Karpas-422 (cell line): ENCODE measurements at regions not wholly inside any gene's neighbourhood (a gene's known extent, or its start where the extent isn't known, plus 50 kb on each side); places are given as distances from the start of the nearest gene placed in this dataset.

ENCODE experiments used
- DNase-seq: peaks from one replicate; pipeline ENCODE4 v3.0.0-alpha.2; 2015
- H2AFZ ChIP-seq: fragments of 200-600 bp; sonication (generic); 2 replicates; pipeline ENCODE4 v1.6.1; 2014; ENCODE audit warnings: antibody characterized with exemption, low read length, mixed read lengths
- H3K27ac ChIP-seq: fragments of 200-600 bp; sonication (generic); 2 replicates; pipeline ENCODE4 v1.5.1; 2014; ENCODE audit warnings: mild to moderate bottlenecking, low read length, moderate library complexity
- H3K27me3 ChIP-seq: fragments of 200-600 bp; sonication (generic); 2 replicates; pipeline ENCODE4 v1.6.1; 2014; ENCODE audit warnings: low read length, mixed read lengths
- H3K36me3 ChIP-seq: fragments of 200-600 bp; sonication (generic); 2 replicates; pipeline ENCODE4 v1.6.1; 2014; ENCODE audit warnings: low read length, mixed read lengths; ENCODE audit not compliant: insufficient read depth
- H3K4me1 ChIP-seq: fragments of 200-600 bp; sonication (generic); 2 replicates; pipeline ENCODE4 v1.6.1; 2014; ENCODE audit warnings: mild to moderate bottlenecking, low read length, mixed read lengths
- H3K4me2 ChIP-seq: fragments of 200-600 bp; sonication (generic); 2 replicates; pipeline ENCODE4 v1.6.1; 2014; ENCODE audit warnings: low read length, low read depth, mild to moderate bottlenecking; ENCODE audit not compliant: poor library complexity, severe bottlenecking
- H3K4me3 ChIP-seq: fragments of 200-600 bp; sonication (generic); 2 replicates; pipeline ENCODE4 v1.5.1; 2014; ENCODE audit warnings: mild to moderate bottlenecking, antibody characterized with exemption, low read length, mixed read lengths
- H3K79me2 ChIP-seq: fragments of 200-600 bp; sonication (generic); 2 replicates; pipeline ENCODE4 v1.6.1; 2014; ENCODE audit warnings: mild to moderate bottlenecking, low read length, mixed read lengths
- H3K9ac ChIP-seq: fragments of 200-600 bp; sonication (generic); 2 replicates; pipeline ENCODE4 v1.6.0; 2014; ENCODE audit warnings: low read length
- H3K9me2 ChIP-seq: fragments of 200-600 bp; sonication (generic), shearing (Covaris generic); replicated peaks from 2 replicates; pipeline ENCODE4 v1.6.0; 2014; ENCODE audit warnings: mild to moderate bottlenecking, low read length, moderate library complexity; ENCODE audit not compliant: insufficient read depth
- H3K9me3 ChIP-seq: fragments of 300-700, 200-600 bp; sonication (generic); 2 replicates; pipeline ENCODE4 v1.6.1; 2014; ENCODE audit warnings: low read length, mixed read lengths
- H4K20me1 ChIP-seq: fragments of 200-600 bp; sonication (generic); 2 replicates; pipeline ENCODE4 v1.6.1; 2014; ENCODE audit warnings: mild to moderate bottlenecking, antibody characterized with exemption, low read length, low read depth; ENCODE audit not compliant: insufficient read depth

GRCh38 chr2:235116885-235117492 is 165.2 kb downstream of the SH3BP4 start:
- H3K79me2 ChIP-seq = no peaks in the 10 kb centered on the region
- H3K27ac ChIP-seq = no peak overlapping the region
- no peak overlapping the region for H3K4me3 ChIP-seq
- no peak overlapping the region for H2AFZ ChIP-seq
- H4K20me1 ChIP-seq = no peaks in the 10 kb centered on the region
- H3K27me3 ChIP-seq = no peaks in the 10 kb centered on the region
- no peak overlapping the region for H3K4me2 ChIP-seq
- H3K9me2 ChIP-seq = no peaks in the 10 kb centered on the region
- H3K9ac ChIP-seq = no peak overlapping the region
- no peaks in the 10 kb centered on the region for H3K36me3 ChIP-seq
- H3K9me3 ChIP-seq = no peaks in the 10 kb centered on the region
- peak; percentile 66 for DNase-seq
- no peaks in the 10 kb centered on the region for H3K4me1 ChIP-seq

GRCh38 chr2:235126768-235127167 is 175.0 kb downstream of the SH3BP4 start:
- Histone ChIP-seq H4K20me1 (no peaks in the 10 kb centered on the region), H3K36me3 (no peaks in the 10 kb centered on the region), H3K79me2 (no peaks in the 10 kb centered on the region), H3K9me3 (no peaks in the 10 kb centered on the region), H3K4me3 (no peak overlapping the region), H3K4me1 (no peaks in the 10 kb centered on the region), H3K4me2 (no peak overlapping the region), H3K27me3 (no peaks in the 10 kb centered on the region), H3K9me2 (no peaks in the 10 kb centered on the region), H3K9ac (no peak overlapping the region), H2AFZ (no peak overlapping the region), H3K27ac (no peak overlapping the region)
- DNase-seq = no peak

DNA sequence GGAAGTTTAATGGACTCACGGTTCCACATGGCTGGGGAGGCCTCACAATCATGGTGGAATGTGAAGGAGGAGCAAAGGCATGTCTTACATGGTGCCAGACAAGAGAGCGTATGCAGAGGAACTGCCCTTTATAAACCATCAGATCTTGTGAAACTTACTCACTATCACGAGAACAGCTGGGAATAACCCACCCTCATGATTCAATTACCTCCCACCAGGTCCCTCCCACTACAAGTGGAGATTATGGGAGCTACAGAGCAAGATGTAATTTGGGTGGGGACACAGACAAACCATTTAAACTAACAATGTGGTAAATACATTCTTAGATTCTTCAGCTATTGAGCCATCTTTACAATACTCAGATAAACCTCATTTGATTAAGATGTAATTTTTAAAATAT is 176.1 kb downstream of the SH3BP4 start:
- H3K4me2 ChIP-seq = no peak overlapping the region
- no peaks in the 10 kb centered on the region for H3K9me2 ChIP-seq
- H3K79me2 ChIP-seq = no peaks in the 10 kb centered on the region
- H4K20me1 ChIP-seq = no peaks in the 10 kb centered on the region
- H2AFZ ChIP-seq = no peak overlapping the region
- H3K27me3 ChIP-seq = no peaks in the 10 kb centered on the region
- H3K4me3 ChIP-seq = no peak overlapping the region
- no peaks in the 10 kb centered on the region for H3K9me3 ChIP-seq
- H3K9ac ChIP-seq = no peak overlapping the region
- H3K4me1 ChIP-seq = no peaks in the 10 kb centered on the region
- H3K36me3 ChIP-seq = no peaks in the 10 kb centered on the region
- DNase-seq = no peak
- no peak overlapping the region for H3K27ac ChIP-seq

DNA sequence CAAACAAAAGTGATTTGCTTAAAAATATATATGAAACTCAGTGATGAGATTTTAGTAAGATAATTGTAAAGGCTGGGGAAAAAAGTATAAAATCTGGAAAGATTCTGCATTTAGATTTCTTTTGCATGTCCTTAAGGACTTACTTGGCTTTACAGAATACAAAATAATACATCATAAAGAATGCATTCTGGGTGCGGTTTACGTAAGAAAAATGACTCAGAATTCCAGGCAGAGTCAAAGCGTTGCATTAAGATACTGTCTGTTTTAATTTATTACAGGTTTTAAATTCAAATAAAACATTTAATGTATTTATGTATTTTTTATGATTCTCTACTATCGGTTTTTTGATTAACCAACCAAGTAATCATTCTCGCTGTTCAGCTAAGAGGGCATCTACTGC is 178.0 kb downstream of the SH3BP4 start:
- Histone ChIP-seq H3K4me1 (no peaks in the 10 kb centered on the region), H3K9me2 (no peaks in the 10 kb centered on the region), H3K4me3 (no peak overlapping the region), H3K4me2 (no peak overlapping the region), H3K9ac (no peak overlapping the region), H3K79me2 (no peaks in the 10 kb centered on the region), H4K20me1 (no peaks in the 10 kb centered on the region), H3K27ac (no peak overlapping the region), H2AFZ (no peak overlapping the region), H3K9me3 (no peaks in the 10 kb centered on the region), H3K27me3 (no peaks in the 10 kb centered on the region), H3K36me3 (no peaks in the 10 kb centered on the region)
- DNase-seq = no peak

DNA sequence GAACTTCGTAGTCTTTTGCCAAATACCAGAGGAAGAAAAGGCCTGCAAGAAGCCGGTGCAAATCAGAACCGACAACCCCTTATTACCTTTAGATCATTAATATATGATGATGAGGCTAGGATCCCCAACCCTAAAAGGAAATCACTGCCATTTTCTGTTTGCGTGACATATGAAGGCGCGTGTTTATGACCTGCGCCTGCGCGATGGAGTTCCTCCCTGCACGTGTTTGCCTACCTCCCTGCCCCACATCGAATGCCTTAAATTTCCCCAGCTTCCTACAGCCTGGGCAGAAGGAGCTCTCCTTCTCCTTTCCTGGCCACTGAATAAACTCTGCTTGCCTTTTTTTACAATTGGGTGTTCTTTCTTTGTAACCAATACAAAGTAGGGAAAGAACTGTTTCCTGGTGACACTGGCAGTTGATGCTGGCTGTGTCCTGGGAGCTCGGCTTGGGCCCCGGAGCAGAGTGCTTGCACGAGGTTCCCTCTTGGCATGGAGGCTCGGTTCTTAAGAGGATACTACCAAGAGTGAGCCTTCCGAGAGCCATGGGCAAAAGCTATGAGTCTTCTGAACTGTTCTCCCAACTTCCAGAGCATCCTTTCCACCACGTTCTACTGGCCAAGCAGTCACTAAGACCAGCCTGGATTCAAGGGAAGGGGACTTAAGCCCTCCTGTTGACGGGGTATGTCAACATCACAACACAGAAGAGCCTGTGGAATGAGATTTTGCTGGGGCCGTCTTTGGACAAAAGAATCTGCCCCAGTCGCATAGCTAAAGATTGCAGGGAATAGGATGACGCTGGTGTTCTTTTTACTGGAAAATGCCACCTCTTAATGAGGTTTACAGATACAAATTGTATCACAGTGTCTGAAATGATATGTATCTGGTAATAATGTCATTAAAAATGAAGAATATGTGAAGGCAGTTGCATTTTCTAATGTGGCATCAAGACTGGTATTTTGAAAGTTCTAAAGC is 179.8 kb downstream of the SH3BP4 start:
- no peak overlapping the region for H3K4me2 ChIP-seq
- no peak for DNase-seq
- H3K79me2 ChIP-seq = no peaks in the 10 kb centered on the region
- H3K36me3 ChIP-seq = no peaks in the 10 kb centered on the region
- H3K4me3 ChIP-seq = no peak overlapping the region
- no peaks in the 10 kb centered on the region for H3K4me1 ChIP-seq
- H4K20me1 ChIP-seq = no peaks in the 10 kb centered on the region
- no peaks in the 10 kb centered on the region for H3K27me3 ChIP-seq
- no peaks in the 10 kb centered on the region for H3K9me2 ChIP-seq
- H3K27ac ChIP-seq = no peak overlapping the region
- H2AFZ ChIP-seq = no peak overlapping the region
- no peak overlapping the region for H3K9ac ChIP-seq
- H3K9me3 ChIP-seq = no peaks in the 10 kb centered on the region

DNA sequence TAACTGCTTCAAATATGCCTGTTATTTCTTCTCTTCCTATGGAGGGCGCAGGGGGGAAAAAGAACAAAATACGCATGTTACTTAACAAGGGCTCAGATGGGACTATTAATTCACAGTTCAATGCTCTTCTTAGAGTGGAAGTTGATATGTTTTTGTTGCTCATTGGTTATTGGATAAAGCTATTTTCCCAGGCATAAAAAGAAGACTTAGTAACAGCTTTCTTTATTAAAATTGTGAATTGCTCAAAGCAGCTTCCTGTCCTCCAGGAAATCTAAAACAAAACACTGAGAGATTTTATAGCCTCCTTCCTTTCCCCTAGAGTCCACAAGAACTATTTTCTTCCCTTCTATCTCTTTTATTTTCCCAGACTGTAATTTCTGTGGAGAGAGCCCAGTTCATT is 180.8 kb downstream of the SH3BP4 start:
- H3K27me3 ChIP-seq = no peaks in the 10 kb centered on the region
- no peaks in the 10 kb centered on the region for H3K9me3 ChIP-seq
- H3K79me2 ChIP-seq = no peaks in the 10 kb centered on the region
- H3K36me3 ChIP-seq = no peaks in the 10 kb centered on the region
- no peak for DNase-seq
- no peak overlapping the region for H3K4me3 ChIP-seq
- no peaks in the 10 kb centered on the region for H3K9me2 ChIP-seq
- H4K20me1 ChIP-seq = no peaks in the 10 kb centered on the region
- H3K27ac ChIP-seq = no peak overlapping the region
- no peaks in the 10 kb centered on the region for H3K4me1 ChIP-seq
- H3K4me2 ChIP-seq = no peak overlapping the region
- no peak overlapping the region for H3K9ac ChIP-seq
- H2AFZ ChIP-seq = no peak overlapping the region

DNA sequence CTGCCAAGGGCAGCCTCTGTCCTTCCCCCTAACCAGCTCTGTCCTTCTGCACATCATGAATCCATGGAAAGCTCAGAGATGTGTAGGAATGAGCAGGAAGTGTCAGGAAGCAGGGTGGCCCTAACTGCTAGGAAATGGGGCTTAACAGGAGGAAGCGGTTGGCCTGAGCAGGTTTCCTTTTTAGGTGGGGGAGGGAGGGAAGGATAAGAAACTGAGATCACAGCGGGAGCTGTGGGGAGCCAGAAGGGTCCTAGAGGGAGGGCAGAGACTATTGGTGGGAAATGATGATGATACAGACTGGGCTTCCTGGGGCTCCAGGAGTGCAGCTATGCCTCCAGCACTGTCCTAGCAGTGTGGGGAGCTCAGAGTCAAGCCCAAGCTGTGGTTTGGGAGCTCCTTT is 182.0 kb downstream of the SH3BP4 start:
- no peaks in the 10 kb centered on the region for H3K27me3 ChIP-seq
- no peak overlapping the region for H3K9ac ChIP-seq
- H3K9me2 ChIP-seq = no peaks in the 10 kb centered on the region
- H3K4me2 ChIP-seq = no peak overlapping the region
- no peaks in the 10 kb centered on the region for H4K20me1 ChIP-seq
- no peak overlapping the region for H2AFZ ChIP-seq
- H3K4me3 ChIP-seq = no peak overlapping the region
- no peaks in the 10 kb centered on the region for H3K4me1 ChIP-seq
- H3K27ac ChIP-seq = no peak overlapping the region
- H3K9me3 ChIP-seq = no peaks in the 10 kb centered on the region
- DNase-seq = no peak
- no peaks in the 10 kb centered on the region for H3K36me3 ChIP-seq
- H3K79me2 ChIP-seq = no peaks in the 10 kb centered on the region

- no peak overlapping the region for H3K9ac ChIP-seq
- H3K79me2 ChIP-seq = no peaks in the 10 kb centered on the region
- H3K27me3 ChIP-seq = no peaks in the 10 kb centered on the region
- H2AFZ ChIP-seq = no peak overlapping the region
- H3K4me3 ChIP-seq = no peak overlapping the region
- no peaks in the 10 kb centered on the region for H3K9me3 ChIP-seq
- DNase-seq = no peak
- no peak overlapping the region for H3K4me2 ChIP-seq
- H3K4me1 ChIP-seq = no peaks in the 10 kb centered on the region
- no peaks in the 10 kb centered on the region for H4K20me1 ChIP-seq
- H3K9me2 ChIP-seq = no peaks in the 10 kb centered on the region
- H3K27ac ChIP-seq = no peak overlapping the region
- no peaks in the 10 kb centered on the region for H3K36me3 ChIP-seq
These were observed 182.6 kb downstream of the SH3BP4 start for GRCh38 chr2:235134420-235134819.
